ENCODE measurements at regions not wholly inside any gene's neighbourhood (a gene's known extent, or its start where the extent isn't known, plus 50 kb on each side); places are given as distances from the start of the nearest gene placed in this dataset.

DNA sequence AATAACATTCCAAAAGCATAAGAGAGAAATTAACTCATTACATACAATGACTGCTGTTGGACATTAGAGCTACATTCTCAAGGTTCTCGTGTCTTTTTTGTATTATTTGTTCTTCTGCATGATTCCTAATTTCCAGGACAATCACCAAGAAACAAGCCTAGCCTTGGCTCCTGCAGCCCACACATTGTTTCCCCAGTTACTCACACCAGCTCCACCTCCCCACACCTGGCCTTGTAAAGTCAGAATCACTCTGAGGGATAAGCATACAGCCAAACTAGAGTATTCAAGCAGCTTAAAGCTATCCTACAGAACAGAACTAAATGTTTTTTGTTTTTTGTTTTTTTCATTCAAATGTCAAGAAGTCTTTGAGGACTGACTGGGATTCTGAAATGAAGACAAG lies 189.2 kb downstream of the HINT1 start:
- 77% methylated on average over 1 of the region's 1 CpG for WGBS
- no peak for DNase-seq
- intact Hi-C loops (cut with DNase I), result no loop called here

DNA sequence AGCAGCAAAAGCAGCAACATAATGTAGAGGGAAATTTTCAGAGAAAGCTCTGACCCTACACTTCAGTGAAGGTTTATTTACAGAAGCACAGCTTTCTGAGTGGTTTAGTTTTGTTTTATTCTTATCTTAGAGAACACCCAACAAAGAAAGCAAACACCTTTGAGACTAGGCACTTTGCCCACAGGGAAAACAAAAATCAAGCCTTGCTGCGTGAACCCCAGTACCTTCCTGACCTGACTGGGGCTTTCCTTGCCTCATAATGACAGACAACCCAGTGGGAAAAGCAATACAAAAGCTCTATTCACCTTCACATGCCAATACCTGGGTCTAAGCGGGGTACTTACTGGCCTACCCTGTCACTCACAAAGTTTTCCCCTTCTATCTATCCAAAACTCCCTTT lies 189.8 kb downstream of the HINT1 start:
- Histone ChIP-seq H3K27ac (ENCODE audit: low read length) (no peak overlapping the region), H3K9me3 (ENCODE audit: control insufficient read depth, low read length) (no peaks in the 10 kb centered on the region), H3K4me1 (ENCODE audit: control insufficient read depth, insufficient read depth, low read length) (no peaks in the 10 kb centered on the region), H3K27me3 (ENCODE audit: control insufficient read depth, insufficient read depth) (no peaks in the 10 kb centered on the region), H3K4me3 (ENCODE audit: low read length) (no peak overlapping the region)
- WGBS, result 75% methylated on average over 2 of the region's 2 CpGs
- DNase-seq (no peak), ATAC-seq (no peak)
- intact Hi-C loops (cut with DNase I), result no loop called here

More for the DNA sequence above, 189.2 kb downstream of the HINT1 start:
- H3K27me3 ChIP-seq (ENCODE audit: control insufficient read depth, insufficient read depth), result no peaks in the 10 kb centered on the region
- no peaks in the 10 kb centered on the region for H3K9me3 ChIP-seq (ENCODE audit: control insufficient read depth, low read length)
- H3K4me1 ChIP-seq (ENCODE audit: control insufficient read depth, insufficient read depth, low read length), result no peaks in the 10 kb centered on the region
- H3K27ac ChIP-seq (ENCODE audit: low read length), result no peak overlapping the region
- no peak overlapping the region for H3K4me3 ChIP-seq (ENCODE audit: low read length)
- no peak for ATAC-seq

- Histone ChIP-seq H3K4me3 (ENCODE audit: low read length) (no peak overlapping the region), H3K9me3 (ENCODE audit: control insufficient read depth, low read length) (no peaks in the 10 kb centered on the region), H3K27ac (ENCODE audit: low read length) (no peak overlapping the region), H3K4me1 (ENCODE audit: control insufficient read depth, insufficient read depth, low read length) (no peaks in the 10 kb centered on the region), H3K27me3 (ENCODE audit: control insufficient read depth, insufficient read depth) (no peaks in the 10 kb centered on the region)
- WGBS, result 16% methylated on average over 1 of the region's 1 CpG
- DNase-seq (no peak), ATAC-seq (no peak)
- intact Hi-C loops (cut with DNase I), result no loop called here
These were observed 190.9 kb downstream of the HINT1 start for GRCh38 chr5:130974021-130974683.

DNA sequence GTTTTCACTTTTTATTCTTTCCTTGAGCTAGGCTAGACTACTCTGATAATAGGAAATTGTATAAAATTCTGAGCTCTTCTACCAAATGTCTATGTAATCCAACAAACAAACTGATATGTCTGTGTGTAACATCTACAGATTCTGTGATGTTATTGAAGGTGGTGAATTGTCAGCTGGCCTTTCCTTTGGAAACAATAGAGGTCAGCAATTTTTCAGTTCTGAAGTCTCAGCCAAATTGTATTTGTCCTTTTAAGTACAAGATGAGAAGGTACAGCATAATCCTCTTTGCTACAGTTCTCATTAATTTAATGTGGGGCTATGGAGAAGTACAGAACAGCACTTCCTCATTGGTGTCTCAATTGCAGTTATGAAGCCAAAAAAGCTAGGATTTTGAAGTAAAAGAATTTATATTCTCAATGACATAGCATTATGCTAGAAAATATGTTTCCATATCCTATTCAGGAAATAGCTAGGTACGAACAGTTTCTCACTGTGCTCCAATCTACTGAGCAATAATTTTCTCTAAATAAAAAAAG lies 198.0 kb downstream of the HINT1 start:
- H3K27me3 ChIP-seq (ENCODE audit: control insufficient read depth, insufficient read depth), result no peaks in the 10 kb centered on the region
- no peak overlapping the region for H3K4me3 ChIP-seq (ENCODE audit: low read length)
- DNase-seq (no peak), ATAC-seq (no peak)
- WGBS, result 52% methylated on average over 1 of the region's 1 CpG
- H3K27ac ChIP-seq (ENCODE audit: low read length), result no peak overlapping the region
- intact Hi-C loops (cut with DNase I), result no loop called here
- H3K9me3 ChIP-seq (ENCODE audit: control insufficient read depth, low read length), result no peaks in the 10 kb centered on the region
- no peaks in the 10 kb centered on the region for H3K4me1 ChIP-seq (ENCODE audit: control insufficient read depth, insufficient read depth, low read length)

- Histone ChIP-seq H3K9me3 (ENCODE audit: control insufficient read depth, low read length) (no peaks in the 10 kb centered on the region), H3K27ac (ENCODE audit: low read length) (no peak overlapping the region), H3K4me3 (ENCODE audit: low read length) (no peak overlapping the region), H3K27me3 (ENCODE audit: control insufficient read depth, insufficient read depth) (no peaks in the 10 kb centered on the region), H3K4me1 (ENCODE audit: control insufficient read depth, insufficient read depth, low read length) (no peaks in the 10 kb centered on the region)
- WGBS, result 97% methylated on average over 1 of the region's 1 CpG
- intact Hi-C loops (cut with DNase I), result no loop called here
- ATAC-seq, result no peak
- no peak for DNase-seq
These were observed 199.1 kb downstream of the HINT1 start for GRCh38 chr5:130965920-130966319.

GRCh38 chr5:130965360-130965759 lies 199.7 kb downstream of the HINT1 start:
- ATAC-seq (no peak), DNase-seq (no peak)
- Histone ChIP-seq H3K4me3 (ENCODE audit: low read length) (no peak overlapping the region), H3K27ac (ENCODE audit: low read length) (no peak overlapping the region), H3K4me1 (ENCODE audit: control insufficient read depth, insufficient read depth, low read length) (no peaks in the 10 kb centered on the region), H3K27me3 (ENCODE audit: control insufficient read depth, insufficient read depth) (no peaks in the 10 kb centered on the region), H3K9me3 (ENCODE audit: control insufficient read depth, low read length) (no peaks in the 10 kb centered on the region)
- WGBS, result 86% methylated on average over 4 of the region's 4 CpGs
- intact Hi-C loops (cut with DNase I), result no loop called here

- no peak for DNase-seq
- ATAC-seq, result no peak
- H3K4me1 ChIP-seq (ENCODE audit: control insufficient read depth, insufficient read depth, low read length), result no peaks in the 10 kb centered on the region
- H3K27ac ChIP-seq (ENCODE audit: low read length), result no peak overlapping the region
- WGBS, result 67% methylated on average over 3 of the region's 3 CpGs
- H3K9me3 ChIP-seq (ENCODE audit: control insufficient read depth, low read length), result no peaks in the 10 kb centered on the region
- no peak overlapping the region for H3K4me3 ChIP-seq (ENCODE audit: low read length)
- no peaks in the 10 kb centered on the region for H3K27me3 ChIP-seq (ENCODE audit: control insufficient read depth, insufficient read depth)
- intact Hi-C loops (cut with DNase I), result no loop called here
These were observed 200.5 kb downstream of the HINT1 start for GRCh38 chr5:130964231-130965202.

GRCh38 chr5:130963798-130964197 lies 201.3 kb downstream of the HINT1 start:
- H3K4me1 ChIP-seq (ENCODE audit: control insufficient read depth, insufficient read depth, low read length), result no peaks in the 10 kb centered on the region
- intact Hi-C loops (cut with DNase I), result no loop called here
- no peak for DNase-seq
- no peaks in the 10 kb centered on the region for H3K27me3 ChIP-seq (ENCODE audit: control insufficient read depth, insufficient read depth)
- no peak overlapping the region for H3K27ac ChIP-seq (ENCODE audit: low read length)
- H3K9me3 ChIP-seq (ENCODE audit: control insufficient read depth, low read length), result no peaks in the 10 kb centered on the region
- WGBS, result 86% methylated on average over 1 of the region's 1 CpG
- H3K4me3 ChIP-seq (ENCODE audit: low read length), result no peak overlapping the region
- ATAC-seq, result no peak

DNA sequence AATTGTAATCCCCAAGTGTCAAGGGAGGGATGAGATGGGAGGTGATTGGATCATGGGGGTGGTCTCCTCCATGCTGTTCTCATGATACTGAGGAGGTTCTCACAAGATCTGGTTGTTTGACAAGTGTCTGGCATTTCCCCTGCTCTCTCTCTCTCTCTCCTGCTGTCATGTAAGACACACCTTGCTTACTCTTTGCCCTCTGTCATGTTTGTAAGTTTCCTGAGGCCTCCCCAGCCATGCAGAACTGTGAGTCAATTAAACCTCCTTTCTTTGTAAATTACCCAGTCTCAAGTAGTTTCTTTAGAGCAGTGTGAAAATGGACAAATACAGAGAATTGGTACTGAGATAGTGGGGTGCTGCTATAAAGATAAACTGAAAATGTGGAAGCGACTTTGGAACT lies 207.9 kb downstream of the HINT1 start:
- Histone ChIP-seq H3K4me3 (ENCODE audit: low read length) (no peak overlapping the region), H3K27me3 (ENCODE audit: control insufficient read depth, insufficient read depth) (no peaks in the 10 kb centered on the region), H3K27ac (ENCODE audit: low read length) (no peak overlapping the region), H3K9me3 (ENCODE audit: control insufficient read depth, low read length) (no peaks in the 10 kb centered on the region), H3K4me1 (ENCODE audit: control insufficient read depth, insufficient read depth, low read length) (no peaks in the 10 kb centered on the region)
- ATAC-seq (no peak), DNase-seq (no peak)
- WGBS, result 83% methylated on average over 1 of the region's 1 CpG
- intact Hi-C loops (cut with DNase I), result no loop called here

GRCh38 chr5:130955041-130955440 lies 210.0 kb downstream of the HINT1 start:
- no peak for ATAC-seq
- H3K27me3 ChIP-seq (ENCODE audit: control insufficient read depth, insufficient read depth), result no peaks in the 10 kb centered on the region
- no peaks in the 10 kb centered on the region for H3K4me1 ChIP-seq (ENCODE audit: control insufficient read depth, insufficient read depth, low read length)
- no peaks in the 10 kb centered on the region for H3K9me3 ChIP-seq (ENCODE audit: control insufficient read depth, low read length)
- intact Hi-C loops (cut with DNase I), result no loop called here
- no peak for DNase-seq
- no peak overlapping the region for H3K27ac ChIP-seq (ENCODE audit: low read length)
- H3K4me3 ChIP-seq (ENCODE audit: low read length), result no peak overlapping the region

- 63% methylated on average over 1 of the region's 1 CpG for WGBS
- H3K27me3 ChIP-seq (ENCODE audit: control insufficient read depth, insufficient read depth), result no peaks in the 10 kb centered on the region
- no peak overlapping the region for H3K4me3 ChIP-seq (ENCODE audit: low read length)
- ATAC-seq (no peak), DNase-seq (no peak)
- H3K27ac ChIP-seq (ENCODE audit: low read length), result no peak overlapping the region
- intact Hi-C loops (cut with DNase I), result no loop called here
- H3K9me3 ChIP-seq (ENCODE audit: control insufficient read depth, low read length), result no peaks in the 10 kb centered on the region
- H3K4me1 ChIP-seq (ENCODE audit: control insufficient read depth, insufficient read depth, low read length), result no peaks in the 10 kb centered on the region
These were observed 210.7 kb downstream of the HINT1 start for GRCh38 chr5:130954336-130954735.
